ENCODE measurements at regions not wholly inside any gene's neighbourhood (a gene's known extent, or its start where the extent isn't known, plus 50 kb on each side); places are given as distances from the start of the nearest gene placed in this dataset.

DNA sequence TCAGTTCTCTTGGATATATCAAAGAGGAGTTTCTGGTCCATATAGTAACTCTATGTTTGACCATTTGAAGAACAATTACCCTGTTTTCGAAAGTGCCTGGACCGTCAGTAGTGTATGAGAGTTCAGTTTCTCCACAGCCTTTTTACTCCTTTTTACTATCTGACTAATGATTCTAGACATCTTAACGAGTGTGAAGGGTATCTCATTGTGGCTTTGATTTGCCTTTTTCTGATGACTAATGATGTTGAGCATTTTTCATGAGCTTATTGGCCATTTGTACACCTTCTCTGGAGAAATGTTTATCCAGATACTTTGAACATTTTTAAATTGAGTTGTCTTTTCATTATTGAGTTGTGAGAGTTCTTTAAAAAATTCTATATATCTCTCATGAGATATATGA, 114.9 kb upstream of the ATXN1 start:
- no peaks in the 10 kb centered on the region for H3K4me1 ChIP-seq
- DNase-seq: no peak
- H3K27me3 ChIP-seq: peaks cover under 1% of the 10 kb centered on the region
- H3K4me3 ChIP-seq: no peak overlapping the region
- H3K27ac ChIP-seq: no peak overlapping the region
- intact Hi-C loops (cut with DNase I; ENCODE audit: low total_unique reads): no loop called here
- WGBS, 2 donors (ENCODE audit: low coverage in 1 of 2): 86 to 87% methylated on average over 3 of the region's 3 CpGs
- TF ChIP-seq POLR2A (IDR thresholded peaks at IDR 0.05): no peak
- TF ChIP-seq POLR2AphosphoS5 (IDR thresholded peaks at IDR 0.05): no peak
- no peak for TF ChIP-seq EP300 (IDR thresholded peaks at IDR 0.05; ENCODE audit: low read depth)
- TF ChIP-seq, protein P1, sequence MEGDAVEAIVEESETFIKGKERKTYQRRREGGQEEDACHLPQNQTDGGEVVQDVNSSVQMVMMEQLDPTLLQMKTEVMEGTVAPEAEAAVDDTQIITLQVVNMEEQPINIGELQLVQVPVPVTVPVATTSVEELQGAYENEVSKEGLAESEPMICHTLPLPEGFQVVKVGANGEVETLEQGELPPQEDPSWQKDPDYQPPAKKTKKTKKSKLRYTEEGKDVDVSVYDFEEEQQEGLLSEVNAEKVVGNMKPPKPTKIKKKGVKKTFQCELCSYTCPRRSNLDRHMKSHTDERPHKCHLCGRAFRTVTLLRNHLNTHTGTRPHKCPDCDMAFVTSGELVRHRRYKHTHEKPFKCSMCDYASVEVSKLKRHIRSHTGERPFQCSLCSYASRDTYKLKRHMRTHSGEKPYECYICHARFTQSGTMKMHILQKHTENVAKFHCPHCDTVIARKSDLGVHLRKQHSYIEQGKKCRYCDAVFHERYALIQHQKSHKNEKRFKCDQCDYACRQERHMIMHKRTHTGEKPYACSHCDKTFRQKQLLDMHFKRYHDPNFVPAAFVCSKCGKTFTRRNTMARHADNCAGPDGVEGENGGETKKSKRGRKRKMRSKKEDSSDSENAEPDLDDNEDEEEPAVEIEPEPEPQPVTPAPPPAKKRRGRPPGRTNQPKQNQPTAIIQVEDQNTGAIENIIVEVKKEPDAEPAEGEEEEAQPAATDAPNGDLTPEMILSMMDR (IDR thresholded peaks at IDR 0.05): no peak
- in situ Hi-C loops (cut with MboI; ENCODE audit: low pct_ligation_motif_present in 1 of 4, low pct_unique_long_range_greater_than_20kb in 1 of 4, low sequenced_read_pairs in 3 of 4): no loop called here
- no peaks in the 10 kb centered on the region for H3K36me3 ChIP-seq
- peaks cover 0 to 6% of the 10 kb centered on the region in 2 donors for H3K9me3 ChIP-seq

DNA sequence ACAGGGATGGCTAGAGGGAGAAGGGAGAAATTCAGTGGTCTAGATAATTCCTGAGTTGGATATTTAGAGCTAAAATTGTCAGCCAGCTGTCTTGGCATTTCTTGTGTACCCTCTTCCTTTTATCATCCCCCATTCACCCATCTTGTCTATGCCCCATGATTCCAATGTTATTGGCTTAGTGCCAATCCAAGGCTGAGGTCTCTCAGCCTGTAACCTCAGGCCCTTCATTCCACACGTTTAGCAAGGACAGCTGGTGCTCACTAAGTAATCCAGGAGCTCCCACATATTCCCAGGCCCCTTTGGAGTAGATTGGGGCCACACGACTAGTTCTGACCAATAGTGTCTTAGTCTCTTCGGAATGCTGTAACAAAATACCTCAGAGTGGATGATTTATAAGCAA, 112.4 kb upstream of the ATXN1 start:
- Histone ChIP-seq H3K36me3 (no peaks in the 10 kb centered on the region), H3K27me3 (no peaks in the 10 kb centered on the region), H3K27ac (no peak overlapping the region), H3K9me3 (peaks cover 0 to 6% of the 10 kb centered on the region in 2 donors), H3K4me3 (no peak overlapping the region), H3K4me1 (no peaks in the 10 kb centered on the region)
- intact Hi-C loops (cut with DNase I; ENCODE audit: low total_unique reads): no loop called here
- no peak for DNase-seq
- no peak for TF ChIP-seq POLR2AphosphoS5 (IDR thresholded peaks at IDR 0.05)
- TF ChIP-seq, protein P1 (IDR thresholded peaks at IDR 0.05): no peak
- TF ChIP-seq EP300 (IDR thresholded peaks at IDR 0.05; ENCODE audit: low read depth): no peak
- no peak for TF ChIP-seq POLR2A (IDR thresholded peaks at IDR 0.05)
- in situ Hi-C loops (cut with MboI; ENCODE audit: low pct_ligation_motif_present in 1 of 4, low pct_unique_long_range_greater_than_20kb in 1 of 4, low sequenced_read_pairs in 3 of 4): no loop called here
- WGBS, 2 donors (ENCODE audit: low coverage in 1 of 2): 74 to 100% methylated on average over 2 to 3 of the region's 3 CpGs

DNA sequence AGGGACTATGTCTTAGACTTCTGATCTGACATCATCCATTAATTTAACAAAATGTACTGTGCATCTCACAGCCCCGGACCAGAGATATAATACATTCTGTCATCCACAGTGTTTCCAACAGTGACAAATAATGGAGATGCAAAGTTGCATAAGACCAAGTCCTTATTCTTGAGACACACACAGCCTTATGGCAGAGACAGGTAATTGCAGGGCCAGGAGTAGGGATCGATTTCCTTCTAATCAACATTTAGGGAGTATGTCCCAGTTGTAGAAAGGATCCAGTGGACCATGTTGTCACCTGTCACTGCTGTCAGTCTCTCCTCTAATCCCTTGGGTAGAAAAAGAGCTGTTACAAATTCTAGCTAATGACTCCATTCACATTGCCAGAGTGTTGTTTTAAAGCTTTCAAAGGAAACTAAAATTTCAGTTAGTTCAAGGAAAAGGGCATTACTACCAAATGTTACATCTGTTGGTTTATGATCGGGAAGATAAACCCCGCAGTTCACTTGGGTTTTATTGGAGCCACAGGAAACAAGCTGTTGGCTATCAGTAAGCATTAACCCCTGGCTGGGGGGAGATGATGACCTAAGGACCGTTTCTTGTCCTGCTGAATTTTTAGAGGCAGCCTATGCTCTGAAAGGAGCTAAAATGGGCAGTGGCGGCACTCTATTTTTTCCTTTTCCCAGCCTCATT, 111.4 kb upstream of the ATXN1 start:
- WGBS, 2 donors (ENCODE audit: low coverage in 1 of 2): 47% methylated on average over 6 of the region's 6 CpGs; no CpG with 5 or more reads in 1 of the 2 donors
- in situ Hi-C loops (cut with MboI; ENCODE audit: low pct_ligation_motif_present in 1 of 4, low pct_unique_long_range_greater_than_20kb in 1 of 4, low sequenced_read_pairs in 3 of 4): no loop called here

DNA sequence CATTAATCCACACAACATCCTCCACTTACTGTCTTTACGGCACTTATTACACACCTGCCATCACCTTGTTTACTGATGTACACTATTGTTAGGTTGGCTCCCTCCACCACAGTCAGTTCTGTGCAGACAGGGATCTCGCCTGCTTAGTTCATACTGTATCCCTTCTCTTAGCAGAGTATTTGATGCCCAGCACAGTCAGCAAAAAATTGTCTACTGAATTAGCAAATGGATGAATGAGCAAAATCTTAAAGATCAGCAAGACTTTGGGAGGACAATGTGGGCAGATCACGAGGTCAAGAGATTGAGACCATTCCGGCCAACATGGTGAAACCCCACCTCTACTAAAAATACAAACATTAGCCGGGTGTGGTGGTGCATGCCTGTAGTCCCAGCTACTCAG, 109.8 kb upstream of the ATXN1 start:
- WGBS, 2 donors (ENCODE audit: low coverage in 1 of 2): 83 to 85% methylated on average over 4 to 5 of the region's 5 CpGs
- H3K4me1 ChIP-seq: no peaks in the 10 kb centered on the region
- H3K27ac ChIP-seq: no peak overlapping the region
- in situ Hi-C loops (cut with MboI; ENCODE audit: low pct_ligation_motif_present in 1 of 4, low pct_unique_long_range_greater_than_20kb in 1 of 4, low sequenced_read_pairs in 3 of 4) (no loop called here), intact Hi-C loops (cut with DNase I; ENCODE audit: low total_unique reads) (no loop called here)
- H3K4me3 ChIP-seq: no peak overlapping the region
- H3K27me3 ChIP-seq: no peaks in the 10 kb centered on the region
- no peak for DNase-seq
- TF ChIP-seq, protein P1 (IDR thresholded peaks at IDR 0.05): no peak
- TF ChIP-seq POLR2A (IDR thresholded peaks at IDR 0.05): no peak
- no peak for TF ChIP-seq POLR2AphosphoS5 (IDR thresholded peaks at IDR 0.05)
- TF ChIP-seq EP300 (IDR thresholded peaks at IDR 0.05; ENCODE audit: low read depth): no peak
- H3K36me3 ChIP-seq: no peaks in the 10 kb centered on the region
- H3K9me3 ChIP-seq: no peaks in the 10 kb centered on the region

More for the DNA sequence above, 111.4 kb upstream of the ATXN1 start:
- TF ChIP-seq, protein P1 (IDR thresholded peaks at IDR 0.05): no peak
- TF ChIP-seq POLR2A (IDR thresholded peaks at IDR 0.05) (no peak), POLR2AphosphoS5 (IDR thresholded peaks at IDR 0.05) (no peak), EP300 (IDR thresholded peaks at IDR 0.05; ENCODE audit: low read depth) (no peak)
- intact Hi-C loops (cut with DNase I; ENCODE audit: low total_unique reads): no loop called here
- DNase-seq: no peak
- Histone ChIP-seq H3K27me3 (no peaks in the 10 kb centered on the region), H3K4me1 (no peaks in the 10 kb centered on the region), H3K27ac (no peak overlapping the region), H3K36me3 (no peaks in the 10 kb centered on the region), H3K9me3 (no peaks in the 10 kb centered on the region), H3K4me3 (no peak overlapping the region)
